HG02678 (cell line): ENCODE measurements at regions not wholly inside any gene's neighbourhood (a gene's known extent, or its start where the extent isn't known, plus 50 kb on each side); places are given as distances from the start of the nearest gene placed in this dataset.

ENCODE experiments used
- ATAC-seq: cut with Tn5 transposase; IDR thresholded peaks from one replicate; pipeline ENCODE4 v1.9.1; 2021; ENCODE audit warnings: mild to moderate bottlenecking, moderate library complexity; ENCODE audit not compliant: unreplicated experiment

- ATAC-seq: no peak
These were observed 1193.4 kb upstream of the EYS start for GRCh38 chr6:66900133-66901083.

GRCh38 chr6:66897576-66897975 lies 1190.5 kb upstream of the EYS start:
- no peak for ATAC-seq

- ATAC-seq: no peak
These were observed 1189.4 kb upstream of the EYS start for GRCh38 chr6:66896415-66896814.

- ATAC-seq: no peak
These were observed 1176.4 kb upstream of the EYS start for GRCh38 chr6:66883453-66883852.

GRCh38 chr6:66866801-66867200 lies 1159.8 kb upstream of the EYS start:
- ATAC-seq: no peak

GRCh38 chr6:66865771-66866170 lies 1158.7 kb upstream of the EYS start:
- no peak for ATAC-seq

DNA sequence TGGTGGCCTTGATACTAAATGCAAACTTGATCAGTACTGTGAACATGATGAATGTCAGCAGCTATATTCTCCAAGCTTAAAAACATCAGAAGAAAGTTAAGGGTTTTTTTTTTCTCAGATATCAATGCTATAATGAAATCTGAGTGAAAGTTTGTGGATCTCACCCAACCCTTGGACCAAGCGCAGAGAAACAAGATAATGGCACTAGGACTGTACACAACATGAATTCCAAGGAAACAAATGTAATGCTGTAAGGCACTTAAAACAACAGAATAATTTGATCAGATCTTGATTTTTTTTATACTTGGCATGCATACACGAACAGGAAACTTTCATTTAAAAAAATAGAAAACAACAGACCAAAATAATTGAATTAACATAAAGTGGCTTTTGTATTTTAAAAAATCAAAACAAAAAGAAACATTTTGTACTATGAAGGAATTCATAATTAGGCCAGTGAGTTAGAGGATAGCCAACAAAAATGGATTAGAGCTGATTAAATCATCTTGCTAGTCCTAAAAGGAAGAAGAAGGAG lies 1154.0 kb upstream of the EYS start:
- ATAC-seq: no peak

DNA sequence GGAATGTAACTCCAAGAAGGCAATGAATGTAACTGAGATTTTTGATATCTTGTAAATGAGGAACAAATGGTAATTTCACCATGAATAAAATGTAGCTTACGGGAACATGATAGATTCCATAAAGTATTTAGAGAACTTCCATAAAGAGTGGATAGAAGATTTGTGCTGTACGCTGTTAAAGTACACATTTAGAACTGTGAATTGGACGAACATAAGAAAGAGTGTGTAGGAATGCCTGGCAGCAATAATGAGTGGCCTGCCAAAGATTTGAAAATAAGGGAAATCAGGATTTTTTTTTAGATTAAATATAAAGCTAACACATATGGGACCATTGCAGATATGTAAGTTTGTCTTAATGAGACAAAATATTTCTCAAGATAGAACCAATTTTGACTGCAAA lies 1153.3 kb upstream of the EYS start:
- no peak for ATAC-seq

- ATAC-seq: no peak
These were observed 1151.2 kb upstream of the EYS start for GRCh38 chr6:66858196-66858595.

DNA sequence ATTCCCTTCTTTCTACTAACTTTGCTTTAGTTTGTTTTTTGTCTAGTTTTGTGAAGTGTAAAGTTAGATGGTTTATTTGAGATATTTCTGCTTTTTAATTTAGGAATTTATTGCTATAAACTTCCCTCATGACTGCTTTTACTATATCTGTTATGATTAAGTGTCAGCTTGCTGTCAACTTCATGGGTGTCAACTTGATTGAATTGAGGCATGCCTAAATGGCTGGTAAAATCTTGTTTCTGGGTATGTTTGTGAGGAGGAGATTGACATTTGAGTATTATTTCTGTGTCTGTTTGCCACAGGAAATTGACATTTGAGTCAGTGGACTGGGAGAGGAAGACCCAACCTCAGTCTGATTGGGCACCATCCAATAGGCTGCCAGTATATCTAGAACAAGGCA lies 1147.0 kb upstream of the EYS start:
- no peak for ATAC-seq

DNA sequence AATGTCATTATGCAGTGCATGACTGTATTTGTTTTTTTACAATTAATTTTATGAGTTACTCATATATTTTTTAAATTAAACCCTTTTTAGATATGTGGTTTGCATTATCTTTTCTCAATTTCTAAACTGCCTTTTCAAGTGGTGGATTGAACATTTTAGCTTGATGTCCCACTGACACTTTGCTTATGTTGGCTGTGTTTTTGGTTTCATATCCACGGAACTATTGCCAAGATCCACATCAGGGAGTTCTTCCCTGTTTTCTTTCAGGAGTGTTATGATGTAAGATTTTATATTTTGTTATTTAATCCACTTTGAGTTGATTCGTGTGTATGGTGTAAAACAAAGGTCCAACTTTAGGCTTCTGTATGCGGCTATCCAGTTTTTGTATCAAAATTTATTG lies 1144.9 kb upstream of the EYS start:
- ATAC-seq: no peak

GRCh38 chr6:66849843-66850242 lies 1142.8 kb upstream of the EYS start:
- no peak for ATAC-seq

- no peak for ATAC-seq
These were observed 1141.4 kb upstream of the EYS start for GRCh38 chr6:66848244-66848953.

GRCh38 chr6:66838764-66839163 lies 1131.7 kb upstream of the EYS start:
- ATAC-seq: no peak

DNA sequence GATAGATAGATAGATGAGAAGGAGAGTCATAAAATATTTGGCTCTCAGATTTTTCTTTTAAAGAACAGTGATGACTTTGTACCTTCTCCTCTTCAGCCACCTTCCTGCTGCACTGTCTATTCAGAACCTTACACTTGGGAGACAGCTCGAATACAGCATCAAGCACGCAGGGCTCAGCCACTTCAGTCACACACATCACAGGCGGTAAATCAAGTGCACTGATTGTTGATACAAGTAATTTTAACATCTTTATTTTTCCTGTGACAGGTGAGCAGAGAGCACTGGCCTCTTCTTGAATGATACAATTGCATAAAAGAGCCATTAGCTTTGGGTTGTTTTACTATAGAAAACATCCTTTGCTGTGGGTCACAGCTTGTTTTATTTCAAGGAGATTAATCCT lies 1118.5 kb upstream of the EYS start:
- ATAC-seq: no peak

- ATAC-seq: no peak
These were observed 1107.1 kb upstream of the EYS start for GRCh38 chr6:66814156-66814555.

- ATAC-seq: no peak
These were observed 1101.7 kb upstream of the EYS start for GRCh38 chr6:66808771-66809170.

DNA sequence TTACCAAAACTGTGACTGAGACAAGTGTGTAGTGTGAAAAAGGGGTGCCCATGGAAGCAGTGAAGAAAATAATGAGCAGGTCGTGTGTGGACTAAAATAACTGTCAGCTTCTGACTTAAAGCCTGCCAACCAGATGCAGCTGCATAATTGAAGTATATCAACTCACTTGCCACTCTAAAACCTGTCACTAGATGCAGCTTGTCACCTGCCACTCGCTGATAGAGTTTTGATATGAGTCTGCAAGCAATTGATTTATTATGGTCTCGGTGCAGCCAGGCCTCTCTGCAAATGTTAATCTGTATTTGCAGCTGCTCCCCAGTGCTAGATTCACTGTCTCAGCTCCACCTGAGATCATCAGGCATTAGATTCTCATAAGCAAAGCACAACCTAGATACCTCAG lies 1090.0 kb upstream of the EYS start:
- no peak for ATAC-seq

DNA sequence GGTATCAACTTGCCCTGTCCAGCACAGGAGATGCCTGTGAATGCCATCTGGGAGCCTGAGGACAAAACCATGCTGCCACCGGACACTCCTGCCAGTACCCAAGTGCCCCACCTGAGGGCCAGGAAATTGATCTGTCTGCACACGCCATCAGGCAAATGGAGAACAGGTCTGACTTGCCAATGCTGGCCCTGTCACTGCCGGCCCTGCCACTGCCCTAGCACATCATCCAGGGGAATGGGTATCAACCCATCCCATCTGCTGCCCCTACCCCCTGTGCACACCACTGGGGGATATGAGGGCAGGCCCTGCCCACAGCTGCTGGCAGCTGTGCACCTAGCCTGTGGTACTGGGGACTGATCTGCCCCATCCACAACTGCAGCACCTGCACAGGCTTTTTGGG lies 1081.6 kb upstream of the EYS start:
- ATAC-seq: no peak

DNA sequence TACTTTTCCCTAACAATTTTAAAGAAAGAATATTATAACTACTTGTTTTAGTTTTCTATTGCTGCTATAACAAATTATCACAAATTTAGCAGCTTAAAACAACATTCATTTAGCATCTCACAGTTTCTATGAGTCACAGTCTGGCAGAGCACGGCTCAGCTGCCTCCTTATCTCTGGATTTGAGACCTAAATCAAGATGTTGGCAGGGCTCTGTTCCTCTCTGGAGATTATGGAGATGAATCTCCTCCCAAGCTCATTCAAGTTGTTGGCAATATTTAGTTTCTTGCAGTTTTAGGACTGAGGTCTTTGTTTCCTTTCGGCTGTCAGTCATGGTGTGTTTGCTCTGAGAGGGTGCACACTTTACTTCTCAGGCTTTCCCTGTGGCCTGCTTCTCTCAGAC lies 1065.8 kb upstream of the EYS start:
- ATAC-seq: no peak

DNA sequence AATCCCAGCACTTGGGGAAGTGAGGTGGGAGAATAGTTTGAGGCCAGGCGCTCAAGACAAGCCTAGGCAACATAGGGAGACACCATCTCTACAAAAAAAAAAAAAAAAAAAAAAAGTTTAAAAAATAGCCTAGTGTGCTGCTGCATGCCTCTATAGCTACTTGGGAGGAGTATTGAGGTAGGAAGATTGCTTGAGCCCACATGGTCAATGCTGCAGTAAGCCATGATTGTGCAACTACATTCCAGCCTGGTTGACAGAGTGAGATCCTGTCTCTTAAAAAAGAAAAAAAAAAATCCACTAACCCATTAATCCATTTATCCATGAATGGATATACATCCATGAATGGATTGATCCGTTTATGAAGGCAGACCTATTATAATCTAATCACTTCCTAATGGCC lies 1064.6 kb upstream of the EYS start:
- ATAC-seq: no peak

DNA sequence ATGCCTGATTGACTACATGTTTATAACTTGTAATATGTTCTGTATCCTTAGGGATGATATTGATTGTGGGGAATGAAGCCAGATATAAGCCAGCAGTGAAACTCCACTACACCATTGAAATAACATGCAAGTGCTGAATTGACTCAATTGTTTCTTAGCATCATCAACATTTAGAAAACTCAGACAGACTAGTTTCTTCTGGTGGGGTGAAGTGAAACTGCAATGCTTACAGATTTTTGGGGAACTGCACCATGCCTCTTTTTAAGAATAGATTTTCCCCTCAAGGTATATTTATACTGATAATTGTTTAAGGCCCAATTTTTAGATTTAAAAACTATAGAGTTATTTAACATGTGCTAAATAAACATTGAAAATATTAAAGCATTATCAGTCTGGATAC lies 1044.6 kb upstream of the EYS start:
- no peak for ATAC-seq
